Fibroblast of skin of scalp (primary cell): ENCODE measurements at regions not wholly inside any gene's neighbourhood (a gene's known extent, or its start where the extent isn't known, plus 50 kb on each side); places are given as distances from the start of the nearest gene placed in this dataset.

Experiments
- DNase-seq: peaks from one replicate; pipeline ENCODE4 v3.0.0-alpha.2; 2013

DNA sequence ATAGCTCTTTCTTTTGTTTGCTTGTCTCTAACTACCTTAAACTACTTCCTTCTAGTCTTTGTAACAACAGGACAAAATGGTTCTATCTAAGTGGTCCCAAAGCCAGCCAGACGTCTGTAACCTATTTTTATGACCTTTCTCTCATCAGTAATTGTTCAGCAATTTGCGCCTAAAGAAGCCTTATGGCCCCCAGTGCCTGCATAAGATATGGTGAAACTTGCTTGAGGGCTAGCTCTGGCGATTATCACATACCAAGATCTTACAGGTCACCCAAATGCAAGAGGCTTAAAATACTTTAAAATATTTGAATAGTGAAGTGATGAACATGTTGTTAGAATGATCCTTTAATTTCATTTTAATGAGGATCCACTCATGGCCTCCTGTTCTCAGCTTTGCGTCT lies 369.4 kb downstream of the SOX2 start:
- DNase-seq, result no peak

DNA sequence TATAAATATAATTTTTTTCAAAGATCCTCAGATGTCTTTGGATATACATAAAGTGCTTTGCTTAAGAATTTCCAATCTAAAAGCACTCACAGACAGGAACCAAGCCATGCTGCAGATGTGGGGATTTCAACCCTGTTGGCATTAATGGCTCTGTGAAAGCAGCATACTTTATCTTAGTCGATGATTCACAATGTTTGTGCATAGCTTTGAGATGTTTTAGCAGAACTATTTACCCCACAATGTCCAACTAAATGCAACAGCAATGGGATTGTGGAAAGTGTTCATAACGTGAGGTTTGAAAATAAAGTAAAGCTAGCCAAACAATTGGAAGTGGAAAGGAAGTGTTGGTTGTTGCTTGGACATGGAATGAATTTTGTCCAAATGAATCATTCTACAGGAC lies 371.4 kb downstream of the SOX2 start:
- peak; percentile 47 for DNase-seq

DNA sequence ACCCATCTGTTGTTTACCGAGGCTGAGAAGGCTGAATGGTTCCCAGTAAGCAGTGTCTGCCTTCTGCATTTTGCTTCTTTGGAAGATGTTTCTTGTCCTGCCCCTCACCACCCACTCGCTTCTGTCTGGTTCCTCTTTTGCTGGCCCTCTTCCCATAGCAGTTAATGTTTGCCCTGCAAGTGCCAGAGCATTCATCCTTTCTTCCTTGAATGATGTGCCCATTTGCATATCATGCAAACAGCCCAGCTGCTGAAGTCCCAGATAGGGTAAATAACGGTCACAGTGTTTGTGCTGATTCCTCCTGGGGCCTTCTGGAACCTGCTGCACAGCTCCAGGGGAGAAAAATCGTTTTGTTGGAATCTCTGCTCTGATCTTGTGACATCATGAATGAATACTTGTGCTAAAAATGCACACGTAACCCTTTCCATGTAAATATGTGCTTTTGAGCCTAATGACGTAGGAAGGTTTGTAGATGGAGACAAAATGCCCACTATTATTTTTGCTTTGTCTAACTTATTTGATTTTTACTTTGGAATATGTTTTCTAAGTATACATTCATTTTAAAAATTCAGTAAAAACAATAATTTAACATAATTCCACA lies 381.0 kb downstream of the SOX2 start:
- no peak for DNase-seq

DNA sequence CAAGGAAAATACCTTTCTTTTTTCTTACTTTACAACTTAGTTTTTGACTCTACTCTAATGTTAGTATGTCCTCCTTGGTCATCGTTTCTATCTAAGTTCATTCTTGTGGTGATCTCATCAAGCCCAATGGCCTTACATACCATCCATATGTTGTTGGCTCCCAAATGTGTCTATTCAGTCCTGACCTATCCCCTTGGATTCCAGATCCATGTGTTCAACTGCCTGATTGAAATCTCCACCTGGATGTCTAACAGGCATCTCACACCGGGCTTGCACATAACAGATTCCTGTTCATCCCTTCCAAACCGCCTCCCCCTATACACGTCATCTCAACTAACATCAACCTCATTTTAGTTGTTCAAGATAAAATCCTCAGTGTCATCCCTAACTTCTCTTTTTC lies 382.6 kb downstream of the SOX2 start:
- no peak for DNase-seq

DNA sequence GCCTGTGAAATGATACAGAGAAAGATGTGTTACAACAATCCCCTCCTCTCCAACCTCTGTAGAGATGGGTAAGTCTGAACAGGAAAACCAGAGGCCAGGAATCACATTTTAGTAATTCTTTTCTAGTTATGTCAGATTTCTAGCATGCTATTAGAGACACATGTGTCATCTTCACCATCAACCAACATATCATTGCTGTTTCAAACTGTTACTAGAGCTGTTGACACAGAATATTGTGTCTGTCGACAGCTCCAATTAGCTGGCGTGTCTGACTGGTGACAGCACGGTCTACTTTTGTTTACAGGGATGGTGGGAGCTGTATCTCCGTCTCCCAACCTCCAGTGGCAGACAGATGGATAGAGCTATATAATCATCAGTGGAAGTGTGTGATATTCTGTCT lies 393.2 kb downstream of the SOX2 start:
- peak; percentile 74 for DNase-seq

DNA sequence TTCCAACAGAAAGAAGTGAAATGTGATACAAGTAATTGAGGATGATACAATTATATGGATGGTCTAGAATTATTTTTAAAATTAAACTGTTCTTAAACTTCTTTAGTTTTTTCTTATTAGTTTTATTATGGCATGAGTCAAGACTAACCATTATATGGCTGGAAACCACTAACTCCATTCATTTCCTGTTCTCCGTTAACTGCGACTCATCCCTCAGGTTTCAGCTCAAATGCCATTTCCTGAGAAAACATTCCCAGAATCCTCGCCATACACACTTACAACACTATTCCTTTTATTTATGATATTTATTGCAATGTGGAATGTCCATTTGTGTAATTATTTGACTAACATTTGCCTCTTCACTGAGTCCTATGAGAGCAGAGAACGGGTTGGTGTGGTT lies 394.1 kb downstream of the SOX2 start:
- peak; percentile 58 for DNase-seq

DNA sequence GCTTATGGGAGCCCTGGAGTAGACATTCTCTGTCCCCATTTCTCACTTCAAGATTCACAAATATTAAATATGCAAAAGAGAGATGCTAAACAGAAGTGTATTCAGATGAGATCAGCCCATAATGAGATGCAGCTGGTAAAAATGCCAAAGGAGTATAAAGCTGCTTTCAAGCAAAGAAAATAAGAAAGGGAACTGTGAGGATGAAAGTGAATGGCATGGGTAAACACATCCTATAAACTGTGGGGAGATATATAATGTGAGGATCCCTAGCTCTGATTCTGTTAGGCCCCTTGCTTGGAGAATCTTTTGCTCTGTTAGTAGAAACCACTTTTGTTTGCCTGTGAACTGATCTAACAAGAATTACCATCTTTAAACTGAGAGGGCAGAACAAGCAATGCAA lies 396.6 kb downstream of the SOX2 start:
- DNase-seq, result no peak

DNA sequence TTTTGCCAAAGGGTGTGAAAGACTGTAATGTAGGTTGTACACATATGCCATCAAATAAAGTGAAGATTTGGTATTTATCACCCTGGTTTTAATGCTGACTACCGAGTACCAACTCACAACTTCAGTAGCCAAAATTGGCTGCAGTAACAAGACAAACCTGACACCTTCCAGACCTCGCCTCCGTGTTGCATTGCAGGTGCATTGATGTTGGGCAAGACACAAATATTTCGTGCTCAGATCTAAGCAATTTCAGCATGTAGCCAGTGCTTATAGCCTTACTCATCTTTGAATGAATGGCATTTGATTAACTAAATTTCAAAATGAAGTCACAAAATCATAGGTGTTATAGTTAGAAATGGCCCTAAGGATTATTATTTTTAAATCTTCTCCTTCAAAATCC lies 400.2 kb downstream of the SOX2 start:
- no peak for DNase-seq

DNA sequence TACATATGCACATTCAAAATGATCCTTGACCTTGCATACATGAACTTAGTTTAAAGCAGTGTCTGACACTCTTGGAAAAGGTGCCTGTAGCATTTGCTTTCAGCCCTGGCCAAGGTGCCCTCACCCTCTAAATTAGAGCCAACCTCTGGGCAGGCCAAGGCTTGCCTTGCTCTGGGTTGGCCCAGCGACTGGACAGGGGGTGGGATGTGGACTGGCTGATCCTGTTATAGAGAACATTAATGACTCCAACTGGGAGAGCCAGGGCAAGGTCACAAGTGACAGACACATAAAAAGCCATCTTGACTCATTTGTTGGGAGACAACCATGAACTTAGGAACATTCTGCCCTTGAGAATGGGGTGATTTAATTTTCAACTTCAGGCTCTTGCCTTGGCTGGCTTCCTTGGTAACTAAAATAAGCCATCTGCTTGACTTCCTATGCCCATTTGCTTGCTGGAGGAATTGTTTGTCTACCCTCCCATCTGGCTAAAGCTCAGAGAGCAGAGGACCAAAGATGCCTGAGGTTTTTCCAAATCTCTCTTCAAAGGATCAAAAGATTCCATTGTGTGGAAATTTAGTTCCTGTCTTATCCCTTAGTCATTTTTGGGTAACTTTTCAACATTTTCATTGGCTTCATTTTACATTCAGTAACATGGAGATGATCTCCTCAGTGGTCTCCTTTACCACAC lies 403.7 kb downstream of the SOX2 start:
- DNase-seq, result peak; percentile 58

DNA sequence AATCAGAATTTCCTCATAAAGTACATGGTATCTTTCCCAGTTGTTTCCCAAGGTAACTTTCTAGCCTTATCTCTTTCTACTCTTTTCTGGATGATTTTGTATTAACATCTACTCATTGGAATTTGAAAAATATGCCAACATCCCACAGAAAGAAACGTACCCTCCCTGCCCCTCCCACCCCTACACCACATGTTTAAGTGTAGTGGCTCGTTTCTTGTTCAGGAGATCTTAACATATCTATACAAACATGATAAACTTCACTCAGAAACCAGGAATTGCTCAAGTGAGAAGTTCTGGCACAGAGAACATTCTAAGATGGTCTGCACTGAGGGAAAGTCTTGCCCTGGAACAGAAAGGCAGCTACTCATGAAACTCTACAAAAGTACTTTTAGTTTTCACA lies 404.7 kb downstream of the SOX2 start:
- DNase-seq, result peak; percentile 13

DNA sequence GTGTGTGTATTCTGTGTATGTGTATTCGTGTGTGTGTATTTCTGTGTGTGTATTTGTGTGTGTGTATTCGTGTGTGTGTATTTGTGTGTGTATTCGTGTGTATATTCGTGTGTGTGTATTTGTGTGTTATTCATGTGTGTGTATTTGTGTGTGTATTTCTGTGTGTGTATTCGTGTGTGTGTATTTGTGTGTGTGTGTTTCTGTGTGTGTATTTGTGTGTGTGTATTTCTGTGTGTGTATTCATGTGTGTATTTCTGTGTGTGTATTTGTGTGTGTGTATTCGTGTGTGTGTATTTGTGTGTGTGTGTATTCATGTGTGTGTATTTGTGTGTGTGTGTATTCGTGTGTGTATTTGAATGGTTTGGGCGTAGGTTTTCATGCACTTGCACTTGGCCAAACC lies 405.4 kb downstream of the SOX2 start:
- no peak for DNase-seq

DNA sequence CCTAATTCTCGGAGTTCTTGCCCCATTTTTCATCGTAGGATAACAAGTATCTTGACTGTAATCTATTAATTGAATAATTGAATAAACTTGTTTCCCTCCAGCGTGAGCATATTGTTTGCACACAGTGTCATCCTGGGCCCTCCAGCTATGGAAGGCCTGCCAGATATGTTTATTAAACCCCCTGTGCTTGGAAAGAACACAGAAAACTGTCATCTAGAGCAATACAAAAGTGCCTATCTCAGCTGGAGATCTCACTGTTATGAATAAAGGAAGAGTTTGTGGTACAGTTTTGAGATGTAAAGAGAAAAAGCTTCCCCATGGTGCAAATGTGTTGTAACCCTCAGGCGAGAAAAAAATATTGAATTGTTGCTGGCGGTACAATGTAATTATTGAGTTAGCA lies 405.9 kb downstream of the SOX2 start:
- DNase-seq, result peak; percentile 94

DNA sequence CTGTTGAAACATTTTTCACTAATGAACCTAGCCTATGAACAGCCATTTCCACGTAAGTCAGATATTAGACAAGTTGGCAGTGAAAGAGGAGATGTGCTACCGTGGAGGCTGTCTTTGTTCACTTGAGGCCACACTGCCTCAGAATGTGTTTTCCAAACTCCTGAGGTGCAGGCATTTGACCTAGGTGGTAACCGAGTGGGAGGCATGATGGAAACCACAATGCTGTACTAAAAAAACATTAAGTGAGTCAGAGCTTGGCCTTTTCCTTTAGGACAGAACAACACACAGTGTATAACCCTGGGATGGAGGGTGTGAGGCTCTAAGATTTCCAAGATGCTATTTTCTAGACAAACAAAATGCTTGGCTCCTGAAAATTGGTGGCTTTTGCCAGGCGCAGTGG lies 406.3 kb downstream of the SOX2 start:
- peak; percentile 81 for DNase-seq

DNA sequence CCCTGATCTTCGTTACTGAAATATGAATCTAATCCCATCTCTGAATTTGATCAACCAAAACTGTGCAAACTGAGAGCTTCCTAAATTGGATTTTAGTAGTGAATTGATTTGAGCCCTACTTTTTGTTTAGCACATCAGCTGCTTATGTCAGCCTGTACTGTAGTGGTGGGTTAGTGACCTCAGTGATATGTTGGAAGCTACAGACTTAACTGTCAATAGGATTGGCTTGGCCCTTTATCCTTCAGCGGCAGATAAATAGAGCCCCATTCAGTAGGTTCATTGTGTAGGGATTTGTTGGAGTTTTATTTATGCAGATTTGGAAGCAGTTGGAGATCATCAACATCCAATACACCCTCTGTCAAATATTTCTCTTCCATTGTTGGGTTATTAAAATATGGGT lies 409.7 kb downstream of the SOX2 start:
- DNase-seq, result no peak

DNA sequence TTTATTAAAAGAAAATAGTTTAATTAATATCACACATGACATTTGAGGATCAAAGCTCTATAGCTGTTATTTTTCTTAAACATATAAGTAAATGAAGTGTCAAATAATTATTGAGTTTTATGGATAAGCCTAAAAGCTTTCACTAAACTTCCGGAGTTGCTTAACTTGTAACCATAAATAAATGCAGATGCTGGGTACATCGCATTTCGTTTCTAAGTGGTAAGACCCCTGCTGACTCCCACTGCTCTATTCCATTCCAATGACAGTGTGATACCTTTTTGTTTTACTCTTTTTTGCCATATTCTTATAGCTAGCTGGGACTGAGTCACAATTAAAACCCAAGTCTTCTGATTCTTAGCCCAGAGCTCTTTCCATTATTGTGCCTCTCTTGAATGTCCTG lies 411.1 kb downstream of the SOX2 start:
- DNase-seq, result peak; percentile 22

DNA sequence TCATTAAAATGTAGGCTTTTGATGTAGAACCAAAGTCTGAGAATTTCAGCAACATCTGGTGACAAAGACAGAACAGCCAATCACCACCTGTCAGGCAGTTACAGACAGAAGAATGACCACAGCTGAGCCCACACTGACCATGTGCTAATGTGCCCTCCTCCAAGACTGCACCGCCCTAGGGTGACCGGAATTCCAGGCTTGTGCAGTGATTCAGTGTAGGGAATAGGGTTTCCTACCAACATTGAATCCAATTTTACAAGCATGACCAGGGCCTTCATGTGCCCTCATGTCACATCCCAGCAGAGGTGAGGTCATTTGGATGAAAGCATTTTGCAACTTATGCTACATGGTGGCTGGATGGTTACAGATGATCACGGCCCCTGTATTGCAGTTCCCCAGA lies 412.5 kb downstream of the SOX2 start:
- no peak for DNase-seq

DNA sequence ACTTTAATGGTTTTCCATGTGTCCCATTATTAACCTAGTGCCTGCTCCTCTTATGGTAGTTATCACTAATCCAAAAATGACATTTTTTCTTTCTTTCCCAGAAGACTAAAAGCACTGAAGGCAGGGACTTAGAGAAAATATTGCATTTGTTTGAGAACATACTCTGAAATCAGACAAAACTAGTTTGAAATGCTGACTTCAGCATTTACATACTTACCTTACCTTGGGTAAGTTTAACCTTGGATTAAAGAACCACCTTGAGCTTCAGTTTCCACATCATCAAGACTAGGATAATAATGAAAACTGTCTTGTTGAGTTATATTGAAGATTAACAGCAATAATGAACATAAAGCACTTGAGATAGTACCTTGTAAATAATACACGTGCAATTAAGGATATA lies 413.0 kb downstream of the SOX2 start:
- no peak for DNase-seq

DNA sequence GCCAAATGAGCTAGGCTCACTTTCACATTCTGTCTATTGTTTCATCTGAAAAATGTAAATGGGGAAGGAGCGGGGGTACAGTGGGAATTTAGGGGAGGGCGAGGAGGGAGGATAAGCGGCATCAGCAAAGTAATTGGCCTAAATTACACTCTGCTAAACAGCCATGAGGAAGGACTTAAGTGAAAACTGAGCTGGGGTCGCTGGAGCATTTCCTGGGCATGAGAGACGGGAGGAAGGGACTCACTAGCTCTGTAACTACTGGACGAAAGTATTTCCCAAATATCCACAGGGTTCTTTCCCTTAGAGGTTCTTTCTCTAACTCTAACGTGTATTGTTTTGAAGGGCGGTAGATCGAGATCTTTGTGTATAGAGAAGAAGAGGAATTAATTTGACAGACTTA lies 418.0 kb downstream of the SOX2 start:
- DNase-seq, result no peak

DNA sequence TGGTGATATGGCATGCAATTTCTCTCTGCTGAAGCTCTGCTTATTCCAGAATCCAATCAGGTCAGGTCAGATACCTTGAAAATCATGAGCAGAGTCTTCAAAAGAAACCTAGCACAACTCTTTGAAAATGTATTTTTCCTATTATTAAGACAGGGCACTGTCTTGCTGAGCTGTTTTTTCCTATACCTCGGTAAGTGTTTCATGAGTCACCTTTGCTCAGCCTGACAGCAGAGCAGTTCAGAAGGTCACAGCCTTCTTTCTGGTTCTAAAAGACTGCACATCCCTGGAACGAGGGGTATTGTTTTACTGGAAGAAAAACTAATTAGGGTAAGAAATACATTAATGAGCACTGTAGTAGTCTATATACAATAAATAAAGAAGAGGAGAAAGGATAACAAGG lies 422.0 kb downstream of the SOX2 start:
- DNase-seq, result no peak

DNA sequence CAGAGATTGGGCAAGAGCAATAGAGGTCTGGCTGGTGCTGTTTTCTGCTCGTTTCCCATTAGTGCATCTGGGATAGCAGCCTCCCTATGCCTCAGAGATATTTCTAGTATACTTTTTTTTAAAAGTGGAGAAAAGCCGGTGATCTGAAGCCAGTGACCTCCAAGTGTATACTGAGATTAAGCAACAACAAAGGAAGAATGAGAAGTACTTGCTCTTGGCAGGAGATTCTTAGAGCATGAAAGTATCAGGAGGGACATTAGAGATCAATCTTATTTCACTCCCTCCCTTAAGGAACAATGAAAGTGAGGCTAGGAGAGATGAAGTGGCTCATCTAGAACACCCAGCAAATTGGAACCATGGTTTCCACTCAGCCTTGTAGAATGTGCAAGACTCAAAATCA lies 423.3 kb downstream of the SOX2 start:
- DNase-seq, result no peak

DNA sequence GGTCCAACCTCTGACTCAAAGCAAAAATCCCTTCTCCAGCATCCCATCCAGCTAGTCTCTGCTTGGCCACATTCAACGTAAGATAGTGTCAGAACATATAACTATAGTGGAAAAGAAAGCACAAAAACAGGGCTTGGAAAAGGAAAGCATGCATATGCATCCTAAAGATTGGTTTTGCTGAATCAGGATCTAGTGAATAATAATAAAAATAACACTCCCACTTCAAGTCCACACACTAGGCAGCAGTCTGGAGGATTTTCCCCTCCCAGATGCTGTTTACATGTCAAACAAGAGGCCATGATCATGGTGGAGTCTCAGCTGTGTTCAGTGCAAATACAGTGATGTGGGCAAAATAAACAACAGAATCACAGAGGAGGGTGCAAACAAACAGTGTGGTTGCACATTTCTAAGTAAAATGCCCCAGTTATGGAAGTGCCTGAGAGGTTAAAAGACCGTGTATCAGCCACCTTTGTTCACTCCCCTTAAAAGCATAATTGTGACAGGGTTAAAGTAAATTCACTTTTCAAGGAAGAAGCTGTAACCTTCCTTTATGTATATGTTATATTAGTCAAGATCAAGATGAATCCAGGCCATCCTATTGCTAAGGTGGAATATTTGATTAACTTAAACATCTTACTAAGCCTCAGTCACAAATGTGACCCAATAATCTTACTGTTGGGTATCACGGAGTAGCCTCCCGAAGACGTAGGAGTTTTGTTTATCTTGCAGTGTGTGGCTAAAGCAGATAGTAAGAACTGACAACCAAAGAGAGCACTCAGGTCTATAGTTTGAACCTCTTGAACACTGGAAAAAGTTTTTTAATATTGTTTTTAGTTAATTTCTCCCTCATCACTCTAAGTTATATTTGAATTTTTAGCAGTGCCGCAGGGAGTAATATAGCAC lies 424.5 kb downstream of the SOX2 start:
- no peak for DNase-seq

DNA sequence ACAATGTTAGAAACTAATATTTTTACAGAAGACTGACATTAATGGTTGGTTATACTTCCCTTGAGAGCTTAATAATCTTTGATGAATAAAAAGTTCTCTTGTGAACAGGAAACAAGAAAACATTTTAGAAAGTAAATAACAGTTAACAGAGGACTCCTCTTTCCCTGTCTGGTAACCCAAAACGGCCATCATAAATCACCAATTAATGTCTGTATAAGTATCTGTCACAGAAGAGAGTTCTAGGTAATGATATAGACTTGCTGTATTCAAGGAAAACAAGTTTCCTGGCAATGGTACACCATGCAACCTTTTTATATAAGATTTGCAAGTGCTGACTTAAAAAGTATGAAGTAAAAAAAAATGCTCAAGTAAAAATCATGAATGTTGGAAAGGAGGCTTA lies 426.7 kb downstream of the SOX2 start:
- no peak for DNase-seq

DNA sequence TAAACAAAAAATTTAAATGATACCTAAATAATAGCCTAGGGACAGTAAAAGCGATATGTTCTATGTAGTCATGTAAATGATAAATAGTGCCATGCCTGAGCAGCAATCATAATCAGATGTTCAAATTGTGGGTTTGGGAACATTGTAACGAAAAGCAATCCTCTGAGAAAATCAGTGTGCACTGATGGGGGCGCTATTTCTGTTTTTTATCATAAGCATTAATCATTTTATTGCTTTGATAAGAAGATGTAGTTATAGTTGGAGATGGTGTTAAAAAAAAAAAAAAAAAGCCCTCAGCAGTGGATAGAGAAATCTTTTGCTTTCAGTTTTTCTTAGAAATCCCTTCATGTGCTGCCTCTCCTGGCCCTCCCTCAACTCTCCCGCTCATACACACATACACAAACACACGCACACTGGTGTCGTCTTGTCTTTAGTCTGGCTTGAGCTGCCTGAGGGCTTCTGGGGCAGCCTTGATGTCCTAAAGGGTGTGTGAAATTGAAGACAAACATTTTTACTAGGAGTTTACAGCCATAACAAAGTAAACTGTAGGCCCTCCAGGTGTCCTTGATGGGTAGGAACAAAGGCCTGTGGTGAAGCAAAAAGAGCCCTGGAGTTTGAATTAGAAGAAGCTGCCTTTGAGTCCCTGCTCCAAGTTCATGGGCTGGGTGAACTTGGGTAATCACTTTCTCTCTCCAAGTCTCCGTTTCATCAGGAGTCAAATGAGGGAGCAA lies 428.1 kb downstream of the SOX2 start:
- no peak for DNase-seq
